ENCODE measurements at regions not wholly inside any gene's neighbourhood (a gene's known extent, or its start where the extent isn't known, plus 50 kb on each side); places are given as distances from the start of the nearest gene placed in this dataset.

GRCh38 chr5:58246461-58246944 is 213.4 kb downstream of the PLK2 start:
- no peak for DNase-seq

GRCh38 chr5:58245476-58245840 is 214.4 kb downstream of the PLK2 start:
- DNase-seq, result no peak

- no peak for DNase-seq
These were observed 214.9 kb downstream of the PLK2 start for GRCh38 chr5:58244819-58245475.

- DNase-seq, result no peak
These were observed 218.5 kb downstream of the PLK2 start for GRCh38 chr5:58241389-58241788.

- no peak for DNase-seq
These were observed 219.6 kb downstream of the PLK2 start for GRCh38 chr5:58240322-58240721.

GRCh38 chr5:58239731-58240130 is 220.2 kb downstream of the PLK2 start:
- DNase-seq, result no peak

GRCh38 chr5:58239045-58239444 is 220.8 kb downstream of the PLK2 start:
- no peak for DNase-seq

- no peak for DNase-seq
These were observed 223.4 kb downstream of the PLK2 start for GRCh38 chr5:58236498-58236897.

GRCh38 chr5:58235299-58235698 is 224.6 kb downstream of the PLK2 start:
- DNase-seq, result no peak

- no peak for DNase-seq
These were observed 227.8 kb downstream of the PLK2 start for GRCh38 chr5:58232130-58232529.

- DNase-seq, result no peak
These were observed 228.8 kb downstream of the PLK2 start for GRCh38 chr5:58231041-58231440.

- DNase-seq, result no peak
These were observed 231.0 kb downstream of the PLK2 start for GRCh38 chr5:58228896-58229295.

- no peak for DNase-seq
These were observed 232.0 kb downstream of the PLK2 start for GRCh38 chr5:58227858-58228257.

- DNase-seq, result no peak
These were observed 235.2 kb downstream of the PLK2 start for GRCh38 chr5:58224661-58225060.

GRCh38 chr5:58224221-58224620 is 235.7 kb downstream of the PLK2 start:
- DNase-seq, result no peak

- no peak for DNase-seq
These were observed 244.5 kb downstream of the PLK2 start for GRCh38 chr5:58215364-58215763.

GRCh38 chr5:58211441-58211840 is 248.4 kb downstream of the PLK2 start:
- no peak for DNase-seq

GRCh38 chr5:58208674-58209073 is 251.2 kb downstream of the PLK2 start:
- no peak for DNase-seq

- DNase-seq, result no peak
These were observed 252.8 kb downstream of the PLK2 start for GRCh38 chr5:58207076-58207475.

- DNase-seq, result no peak
These were observed 254.9 kb downstream of the PLK2 start for GRCh38 chr5:58204966-58205365.

GRCh38 chr5:58202941-58203444 is 256.9 kb downstream of the PLK2 start:
- no peak for DNase-seq

- no peak for DNase-seq
These were observed 257.8 kb downstream of the PLK2 start for GRCh38 chr5:58201922-58202648.

- no peak for DNase-seq
These were observed 259.4 kb downstream of the PLK2 start for GRCh38 chr5:58200451-58200850.

- DNase-seq, result no peak
These were observed 260.8 kb downstream of the PLK2 start for GRCh38 chr5:58199087-58199486.

Measured in NCI-H524 (cell line).